Upper lobe of left lung (tissue), 4 donors: ENCODE measurements at regions not wholly inside any gene's neighbourhood (a gene's known extent, or its start where the extent isn't known, plus 50 kb on each side); places are given as distances from the start of the nearest gene placed in this dataset.

Source experiments
- EP300 ChIP-seq, 4 donors: sonication (generic); formaldehyde crosslinking; IDR thresholded peaks; one replicate each; pipeline ENCODE4 v1.5.1; 2017; ENCODE audit warnings: antibody characterized with exemption in 4 of 4, control low read depth in 2 of 4
- POLR2A ChIP-seq, 4 donors: fragments of 450-650 bp; IDR thresholded peaks; one replicate each; pipeline ENCODE4 v1.5.1; 2016 to 2017; ENCODE audit warnings: antibody characterized with exemption in 4 of 4, mild to moderate bottlenecking in 2 of 4
- POLR2AphosphoS5 ChIP-seq, 2 donors: sonication (generic); formaldehyde crosslinking; IDR thresholded peaks; one replicate each; pipeline ENCODE4 v1.5.1; 2017; ENCODE audit warnings: antibody characterized with exemption in 2 of 2
- TF ChIP-seq, protein P1 (sequence below), 6 experiments: fragments of 450-650 bp in 4 of 6; fragments of 200-600 bp in 2 of 6; sonication (generic) in 2 of 6; IDR thresholded peaks; one replicate each; pipeline ENCODE4 v1.5.1; 2016 to 2019; ENCODE audit warnings: antibody characterized with exemption in 6 of 6

DNA sequence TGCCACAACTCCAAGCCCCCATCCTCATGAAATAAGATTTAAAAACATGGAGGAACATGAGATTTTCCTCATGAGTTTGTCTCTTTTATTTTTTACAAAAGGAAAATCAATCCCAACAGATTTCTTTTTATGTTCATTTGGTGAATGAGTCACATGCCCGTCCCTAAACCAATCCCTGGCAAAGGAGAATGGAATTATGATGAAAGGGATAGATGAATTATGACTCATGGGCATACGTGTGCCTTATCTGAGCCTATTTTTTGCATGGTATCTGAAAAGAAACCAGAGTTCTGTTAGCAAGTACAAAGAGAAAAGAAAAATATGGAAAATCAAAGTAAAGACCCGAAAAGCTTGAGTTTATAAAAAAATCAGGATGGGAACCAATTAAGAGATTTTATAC is 267.5 kb upstream of the TMEM161B start:
- TF ChIP-seq POLR2A (IDR thresholded peaks at IDR 0.05) (no peak), EP300 (IDR thresholded peaks at IDR 0.05) (no peak), POLR2AphosphoS5 (IDR thresholded peaks at IDR 0.05) (no peak)
- TF ChIP-seq, protein P1, sequence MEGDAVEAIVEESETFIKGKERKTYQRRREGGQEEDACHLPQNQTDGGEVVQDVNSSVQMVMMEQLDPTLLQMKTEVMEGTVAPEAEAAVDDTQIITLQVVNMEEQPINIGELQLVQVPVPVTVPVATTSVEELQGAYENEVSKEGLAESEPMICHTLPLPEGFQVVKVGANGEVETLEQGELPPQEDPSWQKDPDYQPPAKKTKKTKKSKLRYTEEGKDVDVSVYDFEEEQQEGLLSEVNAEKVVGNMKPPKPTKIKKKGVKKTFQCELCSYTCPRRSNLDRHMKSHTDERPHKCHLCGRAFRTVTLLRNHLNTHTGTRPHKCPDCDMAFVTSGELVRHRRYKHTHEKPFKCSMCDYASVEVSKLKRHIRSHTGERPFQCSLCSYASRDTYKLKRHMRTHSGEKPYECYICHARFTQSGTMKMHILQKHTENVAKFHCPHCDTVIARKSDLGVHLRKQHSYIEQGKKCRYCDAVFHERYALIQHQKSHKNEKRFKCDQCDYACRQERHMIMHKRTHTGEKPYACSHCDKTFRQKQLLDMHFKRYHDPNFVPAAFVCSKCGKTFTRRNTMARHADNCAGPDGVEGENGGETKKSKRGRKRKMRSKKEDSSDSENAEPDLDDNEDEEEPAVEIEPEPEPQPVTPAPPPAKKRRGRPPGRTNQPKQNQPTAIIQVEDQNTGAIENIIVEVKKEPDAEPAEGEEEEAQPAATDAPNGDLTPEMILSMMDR (IDR thresholded peaks at IDR 0.05): no peak
